ENCODE measurements at regions not wholly inside any gene's neighbourhood (a gene's known extent, or its start where the extent isn't known, plus 50 kb on each side); places are given as distances from the start of the nearest gene placed in this dataset.

GRCh38 chr13:71117920-71118319 lies 749.1 kb downstream of the DACH1 start:
- TF ChIP-seq CTCF (IDR thresholded peaks at IDR 0.05) (no peak), ATOH8 (CRISPR knock-in tag; IDR thresholded peaks at IDR 0.05; ENCODE audit: low read depth) (no peak), EP300 (IDR thresholded peaks at IDR 0.05) (no peak)
